ENCODE measurements at regions not wholly inside any gene's neighbourhood (a gene's known extent, or its start where the extent isn't known, plus 50 kb on each side); places are given as distances from the start of the nearest gene placed in this dataset.
"Not testable (repeated sequence)": the region's sequence is repeated elsewhere in the genome, so short reads cannot be mapped to it uniquely, and the experiment has no call there.

GRCh38 chr7:81030472-81030871 is 111.6 kb upstream of the SEMA3C start:
- no peak for DNase-seq

- DNase-seq, result no peak
These were observed 110.7 kb upstream of the SEMA3C start for GRCh38 chr7:81029511-81029910.

GRCh38 chr7:81025360-81025759 is 106.5 kb upstream of the SEMA3C start:
- no peak for DNase-seq

GRCh38 chr7:81014908-81015307 is 96.1 kb upstream of the SEMA3C start:
- no peak for DNase-seq

GRCh38 chr7:81014266-81014665 is 95.4 kb upstream of the SEMA3C start:
- DNase-seq, result no peak

GRCh38 chr7:81013083-81013817 is 94.4 kb upstream of the SEMA3C start:
- no peak for DNase-seq

GRCh38 chr7:81008901-81009300 is 90.0 kb upstream of the SEMA3C start:
- DNase-seq, result no peak

GRCh38 chr7:81007051-81007450 is 88.2 kb upstream of the SEMA3C start:
- DNase-seq, result peak; percentile 41

GRCh38 chr7:81005254-81005653 is 86.4 kb upstream of the SEMA3C start:
- peak; percentile 63 for DNase-seq

- DNase-seq, result no peak
These were observed 85.2 kb upstream of the SEMA3C start for GRCh38 chr7:81004098-81004497.

- no peak for DNase-seq
These were observed 84.5 kb upstream of the SEMA3C start for GRCh38 chr7:81003326-81003725.

GRCh38 chr7:81002421-81002820 is 83.6 kb upstream of the SEMA3C start:
- no peak for DNase-seq

- DNase-seq, result no peak
These were observed 80.9 kb upstream of the SEMA3C start for GRCh38 chr7:80999771-81000170.

- DNase-seq, result no peak
These were observed 80.2 kb upstream of the SEMA3C start for GRCh38 chr7:80999100-80999499.

- no peak for DNase-seq
These were observed 79.0 kb upstream of the SEMA3C start for GRCh38 chr7:80997841-80998240.

GRCh38 chr7:80996236-80996635 is 77.4 kb upstream of the SEMA3C start:
- DNase-seq, result not testable (repeated sequence)

GRCh38 chr7:80991654-80992053 is 72.8 kb upstream of the SEMA3C start:
- no peak for DNase-seq

- no peak for DNase-seq
These were observed 65.8 kb upstream of the SEMA3C start for GRCh38 chr7:80984619-80985018.

GRCh38 chr7:80981405-80981804 is 62.6 kb upstream of the SEMA3C start:
- DNase-seq, result no peak

GRCh38 chr7:80977751-80978150 is 58.9 kb upstream of the SEMA3C start:
- no peak for DNase-seq

GRCh38 chr7:80974396-80975358 is 55.8 kb upstream of the SEMA3C start:
- no peak for DNase-seq

GRCh38 chr7:80971225-80971624 is 52.4 kb upstream of the SEMA3C start:
- no peak for DNase-seq

Measured in left hindlimb (tissue), 1 donor.